PFSK-1 (cell line): ENCODE measurements at regions not wholly inside any gene's neighbourhood (a gene's known extent, or its start where the extent isn't known, plus 50 kb on each side); places are given as distances from the start of the nearest gene placed in this dataset.

Source experiments
- POLR2AphosphoS5 ChIP-seq: IDR thresholded peaks from 2 replicates; pipeline ENCODE4 v1.6.1; 2012; ENCODE audit warnings: low read depth, mild to moderate bottlenecking, control low read depth, low read length, moderate library complexity
- REST ChIP-seq, 2 experiments: IDR thresholded peaks; 2 replicates each; pipeline versions ENCODE4 v1.6.1 to v1.8.0; 2011 to 2012; ENCODE audit warnings: low read depth in 2 of 2, low read length in 2 of 2, control low read depth in 1 of 2, inconsistent platforms in 1 of 2, mild to moderate bottlenecking in 1 of 2, moderate library complexity in 1 of 2; ENCODE audit not compliant: insufficient read depth in 1 of 2
- SIN3A ChIP-seq: IDR thresholded peaks from 2 replicates; pipeline ENCODE4 v1.6.1; 2012; ENCODE audit warnings: mild to moderate bottlenecking, low read length, moderate library complexity, borderline replicate concordance; ENCODE audit not compliant: insufficient read depth
- TAF1 ChIP-seq: IDR thresholded peaks from 2 replicates; pipeline ENCODE4 v1.6.1; 2012; ENCODE audit warnings: low read length, control low read depth, borderline replicate concordance; ENCODE audit not compliant: insufficient read depth

GRCh38 chr2:13725945-13726344, 906.6 kb upstream of the LRATD1 start:
- TF ChIP-seq POLR2AphosphoS5 (no peak), TAF1 (no peak), REST (IDR thresholded peaks at IDR 0.05; ENCODE audit: insufficient read depth in 1 of 2, low read depth in 2 of 2, low read length in 2 of 2) (no peak), SIN3A (no peak)
